Fibroblast of mammary gland (primary cell): ENCODE measurements at regions not wholly inside any gene's neighbourhood (a gene's known extent, or its start where the extent isn't known, plus 50 kb on each side); places are given as distances from the start of the nearest gene placed in this dataset.

ENCODE experiments used
- DNase-seq: peaks from one replicate; pipeline ENCODE4 v3.0.0-alpha.2; 2010; ENCODE audit warnings: low read depth
- H3K4me3 ChIP-seq: 2 replicates; pipeline ENCODE4 v1.5.1; 2011; ENCODE audit warnings: low read depth, mild to moderate bottlenecking, low read length, moderate library complexity; ENCODE audit not compliant: control insufficient read depth
- TF ChIP-seq, protein P1 (sequence below): conservative IDR thresholded peaks from 2 replicates; pipeline ENCODE4 v1.5.1; 2011; ENCODE audit warnings: low read depth, low read length, inconsistent platforms; ENCODE audit not compliant: control insufficient read depth, insufficient read depth

DNA sequence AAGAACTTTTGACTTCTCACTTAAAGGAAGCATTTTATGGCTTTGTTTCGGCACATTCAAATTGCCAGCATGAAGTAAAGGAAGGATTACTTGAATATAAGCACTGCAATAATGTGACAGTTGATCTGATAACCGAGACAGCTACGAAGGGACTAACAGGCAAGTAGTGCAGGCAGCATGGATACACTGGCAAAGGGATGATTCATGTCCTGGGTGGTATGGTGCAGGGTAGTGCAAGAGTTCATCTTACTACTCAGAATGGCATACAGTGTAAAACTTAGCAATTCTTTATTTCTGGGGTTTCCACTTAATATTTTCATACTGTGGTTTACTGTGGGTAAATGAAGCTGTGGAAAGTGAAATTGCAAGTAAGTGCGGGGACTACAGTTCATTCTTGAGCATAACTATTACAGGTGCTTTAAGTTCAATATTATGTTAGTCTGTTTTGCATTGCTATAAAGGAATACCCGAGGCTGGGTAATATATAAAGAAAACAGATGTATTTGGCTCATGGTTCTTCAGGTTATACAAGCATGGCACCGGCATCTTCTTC is 611.8 kb downstream of the SPOCK3 start:
- DNase-seq: no peak
- no peak overlapping the region for H3K4me3 ChIP-seq
- TF ChIP-seq, protein P1, sequence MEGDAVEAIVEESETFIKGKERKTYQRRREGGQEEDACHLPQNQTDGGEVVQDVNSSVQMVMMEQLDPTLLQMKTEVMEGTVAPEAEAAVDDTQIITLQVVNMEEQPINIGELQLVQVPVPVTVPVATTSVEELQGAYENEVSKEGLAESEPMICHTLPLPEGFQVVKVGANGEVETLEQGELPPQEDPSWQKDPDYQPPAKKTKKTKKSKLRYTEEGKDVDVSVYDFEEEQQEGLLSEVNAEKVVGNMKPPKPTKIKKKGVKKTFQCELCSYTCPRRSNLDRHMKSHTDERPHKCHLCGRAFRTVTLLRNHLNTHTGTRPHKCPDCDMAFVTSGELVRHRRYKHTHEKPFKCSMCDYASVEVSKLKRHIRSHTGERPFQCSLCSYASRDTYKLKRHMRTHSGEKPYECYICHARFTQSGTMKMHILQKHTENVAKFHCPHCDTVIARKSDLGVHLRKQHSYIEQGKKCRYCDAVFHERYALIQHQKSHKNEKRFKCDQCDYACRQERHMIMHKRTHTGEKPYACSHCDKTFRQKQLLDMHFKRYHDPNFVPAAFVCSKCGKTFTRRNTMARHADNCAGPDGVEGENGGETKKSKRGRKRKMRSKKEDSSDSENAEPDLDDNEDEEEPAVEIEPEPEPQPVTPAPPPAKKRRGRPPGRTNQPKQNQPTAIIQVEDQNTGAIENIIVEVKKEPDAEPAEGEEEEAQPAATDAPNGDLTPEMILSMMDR: no peak

DNA sequence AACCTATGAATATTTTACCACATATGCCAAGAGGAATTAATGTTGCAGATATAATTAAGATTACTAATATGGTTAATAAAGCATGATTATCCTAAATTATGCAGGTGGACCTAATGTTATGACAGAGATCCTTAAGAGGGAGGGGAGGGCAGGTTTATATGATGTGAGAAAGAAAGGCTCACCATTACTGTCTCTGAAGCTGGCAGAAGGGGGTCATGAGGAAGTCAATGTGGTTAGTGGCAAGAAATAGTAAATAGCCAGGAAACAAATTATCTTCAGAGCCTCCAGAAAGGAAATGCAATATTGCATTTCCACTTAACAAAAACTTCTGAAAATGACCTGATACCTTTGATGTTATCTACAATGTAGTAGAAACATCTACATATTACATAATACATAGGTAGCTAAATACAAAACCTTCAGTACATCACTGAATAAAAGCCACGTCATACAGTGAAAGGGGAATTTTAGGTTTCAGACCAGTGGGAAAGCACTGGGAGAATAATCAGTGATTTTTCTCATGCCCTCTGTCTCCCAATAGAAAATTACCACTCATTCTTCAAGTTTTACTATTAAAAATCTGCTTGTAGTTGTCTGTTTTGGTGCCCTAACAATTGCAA is 609.2 kb downstream of the SPOCK3 start:
- DNase-seq: no peak
- H3K4me3 ChIP-seq: no peak overlapping the region
- TF ChIP-seq, protein P1: no peak

DNA sequence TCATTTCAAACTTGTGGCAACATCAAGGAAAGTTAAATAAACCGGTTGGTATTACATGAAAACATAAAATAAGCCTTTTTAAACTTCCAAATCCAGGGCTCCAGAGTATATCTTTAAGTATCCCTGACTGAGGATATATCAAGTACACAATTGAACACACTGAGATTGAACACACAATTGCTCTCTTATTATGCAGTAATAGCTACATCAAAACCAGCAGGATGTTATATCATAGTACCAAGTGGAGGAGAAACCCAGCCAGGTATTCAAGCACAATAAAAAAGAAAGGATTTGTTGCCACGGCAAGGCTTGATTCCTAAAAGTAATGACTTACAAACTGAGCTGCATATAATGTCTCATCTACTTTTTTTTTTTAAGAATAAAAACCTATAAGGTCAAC is 605.8 kb downstream of the SPOCK3 start:
- no peak for DNase-seq
- no peak overlapping the region for H3K4me3 ChIP-seq
- TF ChIP-seq, protein P1: no peak

DNA sequence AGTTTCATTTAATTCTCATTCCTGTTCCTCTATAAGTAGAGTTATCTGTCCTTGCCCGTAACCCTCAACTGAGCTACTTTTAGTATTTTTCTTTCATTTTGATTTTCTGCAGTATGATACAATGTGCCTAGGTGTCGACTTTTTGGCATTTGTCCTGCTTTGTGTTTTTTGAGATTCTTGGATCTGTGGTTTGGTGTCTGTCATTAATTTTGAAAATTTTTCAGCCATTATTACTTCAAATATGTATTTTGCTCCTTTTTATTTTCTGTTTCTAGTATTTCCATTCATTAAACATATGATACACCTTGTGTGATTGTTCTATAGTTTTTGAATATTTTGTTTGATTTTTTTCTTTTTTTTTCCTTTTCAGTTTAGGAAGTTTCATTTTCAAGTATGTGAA is 598.9 kb downstream of the SPOCK3 start:
- no peak for DNase-seq
- no peak overlapping the region for H3K4me3 ChIP-seq
- TF ChIP-seq, protein P1: no peak

- no peak for DNase-seq
Observed at GRCh38 chr4:166637816-166638215, 596.5 kb downstream of the SPOCK3 start.

DNA sequence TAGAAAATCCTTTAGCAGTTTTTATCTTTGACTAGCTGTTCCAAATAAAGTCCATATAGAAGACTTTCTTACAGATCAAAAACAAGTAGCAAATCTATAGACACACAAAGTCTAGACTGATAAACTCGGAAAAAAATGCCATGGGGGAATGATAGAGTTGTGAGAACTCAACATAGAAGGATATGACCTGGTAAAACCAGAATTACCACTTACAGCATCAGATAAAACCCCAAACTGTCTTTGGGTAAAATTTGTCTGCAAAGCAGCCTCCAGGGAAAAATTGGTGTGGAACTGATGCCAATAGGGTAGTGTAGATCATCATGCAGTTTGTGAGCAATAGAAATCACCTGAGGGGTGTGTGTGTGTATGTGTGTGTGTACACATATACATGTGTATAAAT is 579.1 kb downstream of the SPOCK3 start:
- TF ChIP-seq, protein P1: no peak
- no peak for DNase-seq
- no peak overlapping the region for H3K4me3 ChIP-seq

More at GRCh38 chr4:166637816-166638215, 596.5 kb downstream of the SPOCK3 start:
- TF ChIP-seq, protein P1: no peak
- H3K4me3 ChIP-seq: no peak overlapping the region
